Stimulated activated naive CD8-positive, alpha-beta T cell treated with anti-CD3 and anti-CD28 coated beads, Interleukin-15, amount 100 ng/mL, for 72 hours (primary cell): ENCODE measurements at regions not wholly inside any gene's neighbourhood (a gene's known extent, or its start where the extent isn't known, plus 50 kb on each side); places are given as distances from the start of the nearest gene placed in this dataset.
"Not testable (repeated sequence)": the region's sequence is repeated elsewhere in the genome, so short reads cannot be mapped to it uniquely, and the experiment has no call there.

Source experiments
- ATAC-seq: fragments of 150-1000 bp; cut with Tn5 transposase; 2 replicates; pipeline ENCODE4 v1.10.0; 2021; ENCODE audit warnings: mild to moderate bottlenecking, moderate library complexity
- DNase-seq, 2 donors: peaks; one replicate each; pipeline ENCODE4 v3.0.0; 2021 to 2022
- H3K27ac Mint-ChIP-seq, 2 donors: one replicate each; pipeline ENCODE4 v1.8.0; 2022; ENCODE audit warnings: mild to moderate bottlenecking in 2 of 2, mixed read lengths in 2 of 2, moderate library complexity in 2 of 2
- H3K27me3 Mint-ChIP-seq: one replicate; pipeline ENCODE4 v1.8.0; 2022; ENCODE audit warnings: mixed read lengths
- H3K4me1 Mint-ChIP-seq: one replicate; pipeline ENCODE4 v1.8.0; 2022; ENCODE audit warnings: mild to moderate bottlenecking, mixed read lengths
- H3K4me3 Mint-ChIP-seq, 2 donors: one replicate each; pipeline ENCODE4 v1.8.0; 2022; ENCODE audit warnings: mild to moderate bottlenecking in 2 of 2, mixed read lengths in 2 of 2, moderate library complexity in 1 of 2
- H3K9me3 Mint-ChIP-seq, 2 donors: one replicate each; pipeline ENCODE4 v1.8.0; 2022; ENCODE audit warnings: mixed read lengths in 2 of 2

DNA sequence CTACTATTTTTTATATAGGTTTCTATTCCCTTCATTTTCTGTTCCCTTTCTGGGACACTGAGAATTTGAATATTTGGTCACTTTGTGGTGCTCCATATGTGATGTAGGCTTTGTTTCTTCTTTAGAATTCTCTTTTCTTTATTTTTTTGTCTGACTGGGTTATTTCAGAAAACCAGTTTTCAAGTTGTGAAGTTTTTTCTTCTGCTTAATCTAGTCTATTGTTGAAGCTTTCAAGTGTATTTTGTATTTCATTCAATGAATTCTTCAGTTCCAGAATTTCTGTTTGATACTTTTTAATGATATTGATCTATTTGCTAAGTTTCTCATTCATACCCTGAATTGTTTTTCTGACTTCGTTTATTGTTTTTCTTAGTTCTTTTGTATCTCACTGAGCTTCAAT, 96.2 kb upstream of the HAND2 start:
- Mint-ChIP-seq H3K4me3 (no peak overlapping the region), H3K27me3 (no peaks in the 10 kb centered on the region), H3K4me1 (no peaks in the 10 kb centered on the region), H3K9me3 (peaks cover 17 to 40% of the 10 kb centered on the region in 2 donors), H3K27ac (no peak overlapping the region)
- ATAC-seq (no peak), DNase-seq (no peak)

DNA sequence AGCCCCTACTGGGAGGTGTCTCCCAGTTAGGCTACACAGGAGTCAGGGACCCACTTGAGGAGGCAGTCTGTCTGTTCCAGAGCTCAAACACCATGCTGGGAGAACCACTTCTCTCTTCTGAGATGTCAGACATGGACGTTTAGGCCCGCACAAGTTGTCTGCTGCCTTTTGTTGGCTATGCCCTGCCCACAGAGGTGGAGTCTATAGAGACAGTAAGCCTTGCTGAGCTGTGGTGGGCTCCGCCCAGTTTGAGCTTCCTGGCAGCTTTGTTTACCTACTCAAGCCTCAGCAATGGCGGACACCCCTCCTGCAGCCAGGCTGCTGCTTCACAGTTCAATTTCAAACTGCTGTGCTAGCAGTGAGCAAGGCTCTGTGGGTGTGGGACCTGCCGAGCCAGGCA, 88.6 kb upstream of the HAND2 start:
- not testable (repeated sequence) for DNase-seq, H3K4me1 Mint-ChIP-seq, H3K4me3 Mint-ChIP-seq, H3K27ac Mint-ChIP-seq, ATAC-seq, H3K27me3 Mint-ChIP-seq
- peaks cover 18 to 44% of the 10 kb centered on the region in 2 donors for H3K9me3 Mint-ChIP-seq

GRCh38 chr4:173609158-173609557, 79.1 kb upstream of the HAND2 start:
- DNase-seq (no peak), ATAC-seq (no peak)
- no peak overlapping the region for H3K4me3 Mint-ChIP-seq
- no peaks in the 10 kb centered on the region for H3K4me1 Mint-ChIP-seq
- H3K27me3 Mint-ChIP-seq: peaks cover 8% of the 10 kb centered on the region
- no peak overlapping the region for H3K27ac Mint-ChIP-seq
- H3K9me3 Mint-ChIP-seq: peaks cover 5 to 31% of the 10 kb centered on the region in 2 donors

GRCh38 chr4:173608632-173609031, 78.6 kb upstream of the HAND2 start:
- not testable (repeated sequence) for H3K4me3 Mint-ChIP-seq, H3K4me1 Mint-ChIP-seq, ATAC-seq, H3K27ac Mint-ChIP-seq, DNase-seq, H3K27me3 Mint-ChIP-seq
- peaks cover 5 to 31% of the 10 kb centered on the region in 2 donors for H3K9me3 Mint-ChIP-seq

DNA sequence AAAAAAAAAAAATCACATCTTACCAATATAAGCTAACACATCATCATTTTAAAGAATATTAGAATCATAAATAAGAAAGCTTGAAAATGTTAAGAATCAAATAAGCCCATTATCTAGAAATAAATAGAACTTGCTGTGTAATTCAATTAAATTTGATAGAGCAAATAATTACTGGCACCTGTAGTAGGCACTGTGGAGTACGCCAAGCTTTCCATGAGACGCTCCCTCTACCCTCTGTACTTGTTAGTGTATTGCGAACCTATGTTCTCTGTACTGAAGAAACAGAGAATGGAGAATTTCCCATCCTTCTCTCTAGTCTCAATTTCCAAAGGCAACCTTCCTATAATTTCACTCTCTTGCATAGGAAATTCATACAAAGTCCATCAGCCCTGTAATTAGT, 61.7 kb upstream of the HAND2 start:
- H3K27me3 Mint-ChIP-seq: peaks cover 8% of the 10 kb centered on the region
- H3K27ac Mint-ChIP-seq: no peak overlapping the region
- no peak for ATAC-seq
- no peak for DNase-seq
- no peaks in the 10 kb centered on the region for H3K4me1 Mint-ChIP-seq
- no peak overlapping the region for H3K4me3 Mint-ChIP-seq
- no peaks in the 10 kb centered on the region for H3K9me3 Mint-ChIP-seq

GRCh38 chr4:173590697-173591096, 60.7 kb upstream of the HAND2 start:
- no peaks in the 10 kb centered on the region for H3K4me1 Mint-ChIP-seq
- no peak overlapping the region for H3K27ac Mint-ChIP-seq
- H3K9me3 Mint-ChIP-seq: no peaks in the 10 kb centered on the region
- DNase-seq (no peak), ATAC-seq (no peak)
- H3K27me3 Mint-ChIP-seq: peaks cover 8% of the 10 kb centered on the region
- H3K4me3 Mint-ChIP-seq: no peak overlapping the region

GRCh38 chr4:173585876-173586572, 56.0 kb upstream of the HAND2 start:
- DNase-seq (no peak), ATAC-seq (no peak)
- Mint-ChIP-seq H3K27ac (no peak overlapping the region), H3K27me3 (peaks cover 13% of the 10 kb centered on the region), H3K4me1 (no peaks in the 10 kb centered on the region), H3K9me3 (no peaks in the 10 kb centered on the region), H3K4me3 (no peak overlapping the region)

DNA sequence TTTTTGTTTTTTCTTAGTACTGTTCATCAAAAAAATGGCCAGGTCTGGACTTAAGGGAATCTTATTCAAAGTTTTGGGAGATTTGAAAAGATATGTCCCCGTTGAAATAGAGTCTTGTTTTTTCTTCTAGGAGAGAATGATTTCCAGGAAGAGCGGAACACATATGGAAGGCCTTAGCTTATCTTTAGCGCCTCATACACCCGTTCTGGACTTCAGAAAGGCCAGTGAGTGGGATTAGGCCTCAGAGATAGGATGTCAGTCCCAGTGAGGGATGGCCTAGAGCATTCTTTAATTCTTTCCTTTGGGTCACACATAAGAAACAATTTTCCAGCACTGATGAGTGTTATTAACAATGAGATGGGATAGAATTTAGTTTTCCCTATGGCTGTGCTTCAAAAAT, 54.5 kb upstream of the HAND2 start:
- Mint-ChIP-seq H3K27ac (no peak overlapping the region), H3K4me3 (no peak overlapping the region), H3K27me3 (peaks cover 7% of the 10 kb centered on the region), H3K9me3 (no peaks in the 10 kb centered on the region), H3K4me1 (no peaks in the 10 kb centered on the region)
- no peak for ATAC-seq
- DNase-seq: no peak
